ENCODE measurements at regions not wholly inside any gene's neighbourhood (a gene's known extent, or its start where the extent isn't known, plus 50 kb on each side); places are given as distances from the start of the nearest gene placed in this dataset.

DNA sequence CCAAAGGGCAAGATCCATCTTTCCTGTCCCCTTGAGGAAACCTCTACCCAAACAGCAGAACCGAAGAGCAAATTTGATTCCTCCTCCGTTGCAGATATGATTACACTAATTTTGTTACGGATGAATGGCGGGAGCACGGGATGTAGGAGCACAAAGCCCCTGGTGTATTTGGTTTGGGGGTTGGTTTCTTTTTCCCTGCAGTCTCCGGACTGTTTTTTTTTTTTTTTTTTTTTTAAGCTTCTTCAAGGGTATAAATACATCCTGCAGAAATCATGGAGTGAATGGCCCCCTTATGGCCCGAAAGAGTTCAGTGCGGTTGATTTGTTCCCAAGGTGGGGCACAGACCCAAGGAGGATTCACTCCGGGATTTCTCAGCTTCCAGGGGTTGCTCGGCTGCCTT is 135.3 kb upstream of the SH3BP4 start:
- TF ChIP-seq EZH2 (IDR thresholded peaks at IDR 0.05), result no peak
- TF ChIP-seq POLR2AphosphoS5 (IDR thresholded peaks at IDR 0.05; ENCODE audit: borderline replicate concordance, low read depth, low read length), result no peak
- no peak for TF ChIP-seq FOXP2 (optimal IDR thresholded peaks at IDR 0.05; ENCODE audit: control extremely low read depth, extremely low read length, insufficient read depth)
